HL-60 (cell line): ENCODE measurements at regions not wholly inside any gene's neighbourhood (a gene's known extent, or its start where the extent isn't known, plus 50 kb on each side); places are given as distances from the start of the nearest gene placed in this dataset.
"Not testable (repeated sequence)": the region's sequence is repeated elsewhere in the genome, so short reads cannot be mapped to it uniquely, and the experiment has no call there.

Source experiments
- GABPA ChIP-seq: IDR thresholded peaks from 2 replicates; pipeline ENCODE4 v1.6.1; 2012; ENCODE audit warnings: low read depth
- POLR2AphosphoS5 ChIP-seq: IDR thresholded peaks from 2 replicates; pipeline ENCODE4 v1.6.1; 2012; ENCODE audit warnings: low read depth
- REST ChIP-seq: IDR thresholded peaks from 2 replicates; pipeline ENCODE4 v1.6.1; 2012; ENCODE audit warnings: low read depth; ENCODE audit not compliant: insufficient replicate concordance
- SPI1 ChIP-seq: IDR thresholded peaks from 2 replicates; pipeline ENCODE4 v1.6.1; 2012; ENCODE audit warnings: low read depth, mild to moderate bottlenecking, borderline replicate concordance
- TF ChIP-seq, protein P1 (sequence below): IDR thresholded peaks from one replicate; pipeline ENCODE4 v1.5.1; 2011; ENCODE audit warnings: low read length, control low read depth, inconsistent platforms; ENCODE audit not compliant: insufficient read depth

GRCh38 chr15:38119865-38120264, 132.8 kb upstream of the SPRED1 start:
- TF ChIP-seq, protein P1, sequence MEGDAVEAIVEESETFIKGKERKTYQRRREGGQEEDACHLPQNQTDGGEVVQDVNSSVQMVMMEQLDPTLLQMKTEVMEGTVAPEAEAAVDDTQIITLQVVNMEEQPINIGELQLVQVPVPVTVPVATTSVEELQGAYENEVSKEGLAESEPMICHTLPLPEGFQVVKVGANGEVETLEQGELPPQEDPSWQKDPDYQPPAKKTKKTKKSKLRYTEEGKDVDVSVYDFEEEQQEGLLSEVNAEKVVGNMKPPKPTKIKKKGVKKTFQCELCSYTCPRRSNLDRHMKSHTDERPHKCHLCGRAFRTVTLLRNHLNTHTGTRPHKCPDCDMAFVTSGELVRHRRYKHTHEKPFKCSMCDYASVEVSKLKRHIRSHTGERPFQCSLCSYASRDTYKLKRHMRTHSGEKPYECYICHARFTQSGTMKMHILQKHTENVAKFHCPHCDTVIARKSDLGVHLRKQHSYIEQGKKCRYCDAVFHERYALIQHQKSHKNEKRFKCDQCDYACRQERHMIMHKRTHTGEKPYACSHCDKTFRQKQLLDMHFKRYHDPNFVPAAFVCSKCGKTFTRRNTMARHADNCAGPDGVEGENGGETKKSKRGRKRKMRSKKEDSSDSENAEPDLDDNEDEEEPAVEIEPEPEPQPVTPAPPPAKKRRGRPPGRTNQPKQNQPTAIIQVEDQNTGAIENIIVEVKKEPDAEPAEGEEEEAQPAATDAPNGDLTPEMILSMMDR, result not testable (repeated sequence)
- not testable (repeated sequence) for TF ChIP-seq REST, POLR2AphosphoS5, SPI1, GABPA
